Stomach (tissue), 4 donors: ENCODE measurements at regions not wholly inside any gene's neighbourhood (a gene's known extent, or its start where the extent isn't known, plus 50 kb on each side); places are given as distances from the start of the nearest gene placed in this dataset.

Source experiments
- CTCF ChIP-seq, 7 experiments: fragments of 450-650 bp in 4 of 7; fragments of 200-600 bp in 3 of 7; sonication (generic) in 3 of 7; IDR thresholded peaks; one replicate each; pipeline ENCODE4 v1.5.1; 2016 to 2019; ENCODE audit warnings: antibody characterized with exemption in 7 of 7, control low read depth in 2 of 7, mild to moderate bottlenecking in 1 of 7
- POLR2AphosphoS5 ChIP-seq, 3 donors: sonication (generic); formaldehyde crosslinking; IDR thresholded peaks; one replicate each; pipeline ENCODE4 v1.6.1; 2016; ENCODE audit warnings: antibody characterized with exemption in 3 of 3

- TF ChIP-seq POLR2AphosphoS5 (IDR thresholded peaks at IDR 0.05) (no peak), CTCF (IDR thresholded peaks at IDR 0.05) (no peak)
Observed at GRCh38 chr11:112732031-112732430, 229.2 kb upstream of the NCAM1 start.
